Prostate gland (tissue), 2 donors: ENCODE measurements at regions not wholly inside any gene's neighbourhood (a gene's known extent, or its start where the extent isn't known, plus 50 kb on each side); places are given as distances from the start of the nearest gene placed in this dataset.

Experiments used
- DNase-seq: peaks from one replicate; pipeline ENCODE4 v3.0.0-alpha.2; 2019; ENCODE audit warnings: low spot score
- H3K27ac ChIP-seq, 2 donors: fragments of 200-600 bp; sonication (generic); 2 replicates each; pipeline ENCODE4 v1.5.1; 2017 to 2019
- H3K27me3 ChIP-seq: fragments of 200-600 bp; sonication (generic); replicated peaks from 2 replicates; pipeline ENCODE4 v1.5.1; 2019; ENCODE audit not compliant: insufficient read depth
- H3K36me3 ChIP-seq, 2 donors: fragments of 200-600 bp; sonication (generic); 1 replicate in 1 of 2; 2 replicates in 1 of 2; pipeline versions ENCODE4 v1.5.1 to v1.8.1; 2017 to 2019
- H3K4me1 ChIP-seq: fragments of 200-600 bp; sonication (generic); replicated peaks from 2 replicates; pipeline ENCODE4 v1.5.1; 2019
- H3K4me3 ChIP-seq, 2 donors: fragments of 200-600 bp; sonication (generic); 2 replicates each; pipeline ENCODE4 v1.5.1; 2017 to 2019
- H3K9me3 ChIP-seq: fragments of 200-600 bp; sonication (generic); 2 replicates; pipeline ENCODE4 v1.5.1; 2017
- CTCF ChIP-seq, 4 experiments: fragments of 200-600 bp in 2 of 4; fragments of 450-650 bp in 2 of 4; sonication (generic) in 2 of 4; IDR thresholded peaks; 1 replicate in 3 of 4; 2 replicates in 1 of 4; pipeline ENCODE4 v1.5.1; 2016 to 2019; ENCODE audit warnings: antibody characterized with exemption in 4 of 4, mild to moderate bottlenecking in 2 of 4, moderate library complexity in 2 of 4
- POLR2A ChIP-seq: fragments of 450-650 bp; IDR thresholded peaks from one replicate; pipeline ENCODE4 v1.6.1; 2016; ENCODE audit warnings: antibody characterized with exemption, mild to moderate bottlenecking
- POLR2AphosphoS5 ChIP-seq: sonication (generic); formaldehyde crosslinking; IDR thresholded peaks from one replicate; pipeline ENCODE4 v1.6.1; 2017; ENCODE audit warnings: antibody characterized with exemption
- WGBS: methylation state at CpG from one replicate; pipeline ENCODE4 v1.1.5; 2018; 5-methylcytosine and 5-hydroxymethylcytosine counted together
- intact Hi-C: fragments of 100-400 bp; cut with DNase I; formaldehyde crosslinking; loops from one replicate; pipeline ENCODE4 v1.14.2; 2022

- no peaks in the 10 kb centered on the region for H3K27me3 ChIP-seq
- H3K4me1 ChIP-seq, result no peaks in the 10 kb centered on the region
- H3K9me3 ChIP-seq, result no peaks in the 10 kb centered on the region
- TF ChIP-seq CTCF (IDR thresholded peaks at IDR 0.05) (no peak), POLR2AphosphoS5 (no peak), POLR2A (no peak)
- intact Hi-C loops, result no loop called here
- DNase-seq, result no peak
- WGBS, result 67% methylated on average over 11 of the region's 11 CpGs
- H3K4me3 ChIP-seq, result no peak overlapping the region
- H3K36me3 ChIP-seq, result no peaks in the 10 kb centered on the region
- no peak overlapping the region for H3K27ac ChIP-seq
Observed at GRCh38 chr9:129291041-129291501, 113.0 kb upstream of the IER5L start.

- no peak for DNase-seq
- Histone ChIP-seq H3K9me3 (no peaks in the 10 kb centered on the region), H3K4me1 (no peaks in the 10 kb centered on the region), H3K36me3 (no peaks in the 10 kb centered on the region), H3K4me3 (no peak overlapping the region), H3K27me3 (no peaks in the 10 kb centered on the region), H3K27ac (no peak overlapping the region)
- TF ChIP-seq POLR2A, result no peak
- peak; percentile 8 for TF ChIP-seq POLR2AphosphoS5
- intact Hi-C loops, result no loop called here
- WGBS, result 43% methylated on average over 16 of the region's 16 CpGs
Observed at GRCh38 chr9:129290606-129291005, 112.5 kb upstream of the IER5L start.

- WGBS, result 75% methylated on average over 3 of the region's 3 CpGs
- TF ChIP-seq CTCF (IDR thresholded peaks at IDR 0.05), result no peak
- no peak for TF ChIP-seq POLR2AphosphoS5
- no peak for TF ChIP-seq POLR2A
- Histone ChIP-seq H3K4me1 (no peaks in the 10 kb centered on the region), H3K36me3 (no peaks in the 10 kb centered on the region), H3K27me3 (no peaks in the 10 kb centered on the region), H3K4me3 (no peak overlapping the region), H3K9me3 (no peaks in the 10 kb centered on the region), H3K27ac (no peak overlapping the region)
- no peak for DNase-seq
- intact Hi-C loops, result no loop called here
Observed at GRCh38 chr9:129289883-129290282, 111.8 kb upstream of the IER5L start.

GRCh38 chr9:129289131-129289731 lies 111.2 kb upstream of the IER5L start:
- no peaks in the 10 kb centered on the region for H3K9me3 ChIP-seq
- no peaks in the 10 kb centered on the region for H3K27me3 ChIP-seq
- 85% methylated on average over 13 of the region's 13 CpGs for WGBS
- TF ChIP-seq POLR2AphosphoS5 (no peak), POLR2A (no peak), CTCF (IDR thresholded peaks at IDR 0.05) (no peak)
- H3K4me3 ChIP-seq, result no peak overlapping the region
- intact Hi-C loops, result no loop called here
- H3K27ac ChIP-seq, result no peak overlapping the region
- H3K4me1 ChIP-seq, result no peaks in the 10 kb centered on the region
- no peaks in the 10 kb centered on the region for H3K36me3 ChIP-seq
- no peak for DNase-seq

GRCh38 chr9:129287619-129288305 lies 109.7 kb upstream of the IER5L start:
- Histone ChIP-seq H3K27ac (no peak overlapping the region), H3K36me3 (no peaks in the 10 kb centered on the region), H3K27me3 (no peaks in the 10 kb centered on the region), H3K4me1 (no peaks in the 10 kb centered on the region), H3K4me3 (no peak overlapping the region), H3K9me3 (no peaks in the 10 kb centered on the region)
- DNase-seq, result no peak
- TF ChIP-seq CTCF (IDR thresholded peaks at IDR 0.05) (no peak), POLR2AphosphoS5 (no peak), POLR2A (no peak)
- intact Hi-C loops, result no loop called here
- WGBS, result 78% methylated on average over 24 of the region's 24 CpGs
